ENCODE measurements at regions not wholly inside any gene's neighbourhood (a gene's known extent, or its start where the extent isn't known, plus 50 kb on each side); places are given as distances from the start of the nearest gene placed in this dataset.

DNA sequence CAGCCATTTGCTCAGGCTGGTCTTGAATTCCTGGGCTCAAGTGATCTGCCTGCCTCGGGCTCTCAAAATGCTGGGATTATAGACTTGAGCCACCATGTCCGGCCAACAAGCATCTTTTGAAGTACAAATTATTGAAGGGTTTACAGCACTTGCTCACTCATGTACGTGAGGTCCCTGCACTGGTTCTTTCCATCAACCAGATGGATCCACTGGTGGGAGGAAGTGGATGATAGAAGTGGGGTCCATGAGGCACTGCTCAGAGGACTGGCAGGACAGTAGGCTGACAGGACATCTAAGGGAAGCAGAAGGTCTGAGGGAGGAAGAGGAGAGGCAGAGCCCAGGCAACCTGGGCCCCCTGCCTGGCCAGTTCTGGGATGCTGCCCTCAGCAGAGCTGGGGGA is 109.2 kb upstream of the NXT1 start:
- Histone ChIP-seq H3K9me3 (no peaks in the 10 kb centered on the region), H3K27me3 (no peaks in the 10 kb centered on the region), H3K36me3 (no peaks in the 10 kb centered on the region), H3K4me3 (no peak overlapping the region), H3K27ac (no peak overlapping the region), H3K4me1 (no peaks in the 10 kb centered on the region)
- ATAC-seq: no peak
- TF ChIP-seq, protein P1, sequence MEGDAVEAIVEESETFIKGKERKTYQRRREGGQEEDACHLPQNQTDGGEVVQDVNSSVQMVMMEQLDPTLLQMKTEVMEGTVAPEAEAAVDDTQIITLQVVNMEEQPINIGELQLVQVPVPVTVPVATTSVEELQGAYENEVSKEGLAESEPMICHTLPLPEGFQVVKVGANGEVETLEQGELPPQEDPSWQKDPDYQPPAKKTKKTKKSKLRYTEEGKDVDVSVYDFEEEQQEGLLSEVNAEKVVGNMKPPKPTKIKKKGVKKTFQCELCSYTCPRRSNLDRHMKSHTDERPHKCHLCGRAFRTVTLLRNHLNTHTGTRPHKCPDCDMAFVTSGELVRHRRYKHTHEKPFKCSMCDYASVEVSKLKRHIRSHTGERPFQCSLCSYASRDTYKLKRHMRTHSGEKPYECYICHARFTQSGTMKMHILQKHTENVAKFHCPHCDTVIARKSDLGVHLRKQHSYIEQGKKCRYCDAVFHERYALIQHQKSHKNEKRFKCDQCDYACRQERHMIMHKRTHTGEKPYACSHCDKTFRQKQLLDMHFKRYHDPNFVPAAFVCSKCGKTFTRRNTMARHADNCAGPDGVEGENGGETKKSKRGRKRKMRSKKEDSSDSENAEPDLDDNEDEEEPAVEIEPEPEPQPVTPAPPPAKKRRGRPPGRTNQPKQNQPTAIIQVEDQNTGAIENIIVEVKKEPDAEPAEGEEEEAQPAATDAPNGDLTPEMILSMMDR (IDR thresholded peaks at IDR 0.05): no peak
- FAIRE-seq: no peak
- intact Hi-C loops (cut with DNase I): no loop called here
- DNase-seq: no peak
- WGBS, 2 donors: 59 to 71% methylated on average over 3 of the region's 3 CpGs

DNA sequence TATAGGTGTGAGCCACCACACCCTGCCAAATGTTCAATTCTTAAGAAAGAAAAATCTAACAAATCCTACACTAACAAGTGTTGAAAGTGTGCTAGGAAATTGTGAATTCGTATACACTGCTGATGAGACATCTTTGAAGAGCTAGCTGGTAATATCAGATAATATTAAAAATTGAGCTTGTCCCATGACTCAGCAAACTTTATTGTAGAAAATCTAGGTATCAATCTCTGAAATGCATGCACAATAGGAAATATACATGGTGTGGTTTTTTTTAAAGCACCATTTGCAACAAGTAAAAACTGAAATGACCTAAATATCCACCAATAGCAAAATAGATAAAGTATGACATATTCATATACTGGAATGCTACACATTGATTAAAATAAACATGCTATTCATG is 110.1 kb upstream of the NXT1 start:
- 35 to 49% methylated on average over 1 of the region's 1 CpG for WGBS, 2 donors
- ATAC-seq (no peak), DNase-seq (no peak), FAIRE-seq (no peak)
- no peaks in the 10 kb centered on the region for H3K36me3 ChIP-seq
- H3K27me3 ChIP-seq: no peaks in the 10 kb centered on the region
- no peak overlapping the region for H3K27ac ChIP-seq
- intact Hi-C loops (cut with DNase I): no loop called here
- H3K9me3 ChIP-seq: no peaks in the 10 kb centered on the region
- H3K4me3 ChIP-seq: no peak overlapping the region
- TF ChIP-seq, protein P1 (IDR thresholded peaks at IDR 0.05): no peak
- no peaks in the 10 kb centered on the region for H3K4me1 ChIP-seq

DNA sequence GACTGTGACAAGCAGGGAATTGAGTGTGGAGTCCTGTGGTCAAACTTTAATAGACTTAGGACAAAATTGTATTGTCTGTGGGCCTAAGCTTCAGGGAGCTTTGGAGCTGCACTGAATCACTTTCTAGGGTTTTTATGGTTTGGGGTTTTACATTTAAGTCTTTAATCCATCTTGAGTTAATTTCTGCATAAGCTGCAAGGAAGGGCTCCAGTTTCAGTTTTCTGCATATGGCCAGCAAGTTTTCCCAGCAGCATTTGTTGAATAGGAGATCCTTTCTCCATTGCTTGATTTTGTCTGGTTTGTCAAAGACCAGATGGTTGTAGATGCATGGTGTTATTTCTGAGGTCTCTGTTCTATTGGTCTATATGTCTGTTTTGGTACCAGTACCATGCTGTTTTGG is 113.4 kb upstream of the NXT1 start:
- no peak overlapping the region for H3K27ac ChIP-seq
- no peaks in the 10 kb centered on the region for H3K4me1 ChIP-seq
- no peak for FAIRE-seq
- DNase-seq: no peak
- no peak overlapping the region for H3K4me3 ChIP-seq
- no peaks in the 10 kb centered on the region for H3K36me3 ChIP-seq
- H3K27me3 ChIP-seq: no peaks in the 10 kb centered on the region
- no peaks in the 10 kb centered on the region for H3K9me3 ChIP-seq
- TF ChIP-seq, protein P1 (IDR thresholded peaks at IDR 0.05): no peak
- ATAC-seq: no peak
- intact Hi-C loops (cut with DNase I): no loop called here

DNA sequence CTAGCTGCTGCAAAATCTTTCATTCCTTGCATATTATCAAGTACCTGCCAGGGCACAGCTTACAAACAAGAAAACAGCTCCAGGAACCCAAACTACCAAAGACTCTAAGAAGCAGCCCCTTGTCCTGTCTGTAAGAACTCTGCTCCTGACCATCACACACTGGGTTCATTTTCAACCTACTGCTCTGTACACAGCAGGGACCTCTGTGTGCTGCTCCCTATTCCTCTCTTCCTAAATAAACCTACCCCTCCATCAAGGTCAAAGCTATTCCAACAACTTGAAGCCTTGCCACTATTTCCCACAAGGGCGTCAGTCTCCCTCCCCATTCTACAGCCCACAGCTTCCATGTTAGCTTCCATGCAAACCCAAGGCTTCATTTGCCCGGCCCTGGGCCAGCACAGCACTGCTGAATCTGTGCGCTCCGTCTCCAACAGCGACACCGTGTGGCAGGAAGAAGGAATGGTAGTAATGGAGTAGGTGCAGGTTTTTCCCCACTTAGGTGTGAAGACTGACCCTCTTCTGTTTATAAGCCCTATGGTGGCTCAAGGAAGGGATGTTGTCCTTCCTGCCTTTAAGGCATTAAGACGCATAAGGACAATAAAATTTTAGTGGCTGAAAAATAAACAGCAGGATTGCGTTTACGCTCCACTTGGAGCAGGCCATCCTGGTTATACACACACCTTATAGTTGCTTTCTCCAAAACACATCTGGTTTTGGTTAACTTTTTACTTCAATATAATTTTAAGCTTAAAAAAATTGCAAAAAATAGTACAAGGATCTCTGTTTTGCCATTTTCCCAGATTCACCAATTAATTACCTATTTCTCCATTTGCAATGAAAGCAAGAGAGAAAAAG is 115.2 kb upstream of the NXT1 start:
- TF ChIP-seq, protein P1 (IDR thresholded peaks at IDR 0.05): peak in 3 of 4 donors; percentile 23 to 42 (median 41)
- Histone ChIP-seq H3K27ac (no peak overlapping the region), H3K4me3 (no peak overlapping the region), H3K27me3 (no peaks in the 10 kb centered on the region), H3K4me1 (no peaks in the 10 kb centered on the region), H3K36me3 (no peaks in the 10 kb centered on the region), H3K9me3 (no peaks in the 10 kb centered on the region)
- peak in 3 of 4 donors; percentile 70 to 81 (median 76) for ATAC-seq
- intact Hi-C loops (cut with DNase I): no loop called here
- WGBS, 2 donors: 38 to 41% methylated on average over 9 of the region's 9 CpGs
- no peak for FAIRE-seq
- DNase-seq: no peak

DNA sequence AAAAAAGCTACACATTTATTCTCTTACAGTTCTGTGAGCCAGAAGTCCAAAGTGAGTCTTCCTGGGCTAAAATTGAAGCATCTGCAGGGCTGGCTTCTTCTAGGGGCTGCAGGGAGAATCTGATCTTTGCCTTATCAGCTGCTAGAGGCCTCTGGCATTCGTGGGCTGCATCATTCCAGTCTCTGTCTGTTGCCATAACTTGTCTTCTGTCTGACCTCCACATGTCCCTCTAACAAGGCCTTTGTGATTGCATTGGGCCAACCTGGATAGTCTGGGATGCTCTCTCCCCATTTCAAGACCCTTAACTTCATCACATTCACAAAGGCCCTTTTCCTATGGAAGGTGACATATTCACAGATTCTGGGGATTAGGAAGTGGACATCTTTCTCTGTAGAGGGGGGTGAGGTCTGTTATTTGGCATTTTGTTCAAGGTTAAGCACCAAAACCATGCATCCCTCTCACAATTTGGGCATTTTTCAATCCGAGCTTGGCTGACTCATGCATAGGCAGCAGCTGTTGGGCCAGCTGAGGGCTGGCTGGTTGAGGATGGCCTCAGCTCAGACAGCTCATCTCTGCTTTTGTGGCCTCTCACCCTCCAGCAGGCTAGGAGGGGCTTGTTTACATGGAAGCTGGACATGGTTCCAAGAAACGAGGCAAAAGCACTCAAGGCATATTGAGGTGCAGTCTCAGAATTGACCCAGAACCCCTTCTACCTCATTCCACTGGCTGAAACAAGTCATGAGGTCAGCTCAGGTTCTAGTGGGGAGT is 116.1 kb upstream of the NXT1 start:
- H3K9me3 ChIP-seq: no peaks in the 10 kb centered on the region
- FAIRE-seq: no peak
- DNase-seq: no peak
- no peak overlapping the region for H3K4me3 ChIP-seq
- no peak for ATAC-seq
- no peaks in the 10 kb centered on the region for H3K4me1 ChIP-seq
- 67 to 80% methylated on average over 3 of the region's 3 CpGs for WGBS, 2 donors
- TF ChIP-seq, protein P1 (IDR thresholded peaks at IDR 0.05): no peak
- intact Hi-C loops (cut with DNase I): no loop called here
- H3K27me3 ChIP-seq: no peaks in the 10 kb centered on the region
- H3K36me3 ChIP-seq: no peaks in the 10 kb centered on the region
- H3K27ac ChIP-seq: no peak overlapping the region

All from pancreas (tissue), 10 donors.